ENCODE measurements at regions not wholly inside any gene's neighbourhood (a gene's known extent, or its start where the extent isn't known, plus 50 kb on each side); places are given as distances from the start of the nearest gene placed in this dataset.

- intact Hi-C loops (cut with DNase I), result no loop called here
- TF ChIP-seq POLR2A (IDR thresholded peaks at IDR 0.05) (no peak), POLR2AphosphoS5 (IDR thresholded peaks at IDR 0.05; ENCODE audit: insufficient read depth in 1 of 2, low read depth in 1 of 2) (no peak), CTCF (IDR thresholded peaks at IDR 0.05) (no peak)
Measured at GRCh38 chr1:57696904-57697303, 273.0 kb upstream of the DAB1 start.

GRCh38 chr1:57696043-57696442 lies 272.2 kb upstream of the DAB1 start:
- Histone ChIP-seq H3K9me3 (peaks cover 4% of the 10 kb centered on the region), H3K27ac (no peak overlapping the region), H3K4me3 (no peak overlapping the region), H3K36me3 (no peaks in the 10 kb centered on the region), H3K27me3 (no peaks in the 10 kb centered on the region), H3K4me1 (no peaks in the 10 kb centered on the region)
- TF ChIP-seq POLR2AphosphoS5 (IDR thresholded peaks at IDR 0.05; ENCODE audit: insufficient read depth in 1 of 2, low read depth in 1 of 2) (no peak), CTCF (IDR thresholded peaks at IDR 0.05) (no peak), POLR2A (IDR thresholded peaks at IDR 0.05) (no peak)
- DNase-seq (ENCODE audit: extremely low spot score in 2 of 2), result no peak
- intact Hi-C loops (cut with DNase I), result no loop called here

More at GRCh38 chr1:57696904-57697303, 273.0 kb upstream of the DAB1 start:
- no peaks in the 10 kb centered on the region for H3K27me3 ChIP-seq
- H3K4me1 ChIP-seq, result no peaks in the 10 kb centered on the region
- peaks cover 4% of the 10 kb centered on the region for H3K9me3 ChIP-seq
- DNase-seq (ENCODE audit: extremely low spot score in 2 of 2), result no peak
- no peaks in the 10 kb centered on the region for H3K36me3 ChIP-seq
- no peak overlapping the region for H3K27ac ChIP-seq
- H3K4me3 ChIP-seq, result no peak overlapping the region

- H3K27me3 ChIP-seq, result no peaks in the 10 kb centered on the region
- H3K27ac ChIP-seq, result no peak overlapping the region
- no peaks in the 10 kb centered on the region for H3K9me3 ChIP-seq
- intact Hi-C loops (cut with DNase I), result no loop called here
- no peak overlapping the region for H3K4me3 ChIP-seq
- H3K36me3 ChIP-seq, result no peaks in the 10 kb centered on the region
- DNase-seq (ENCODE audit: extremely low spot score in 2 of 2), result no peak
- no peak for TF ChIP-seq POLR2AphosphoS5 (IDR thresholded peaks at IDR 0.05; ENCODE audit: insufficient read depth in 1 of 2, low read depth in 1 of 2)
- H3K4me1 ChIP-seq, result no peaks in the 10 kb centered on the region
Measured at GRCh38 chr1:57686306-57686705, 262.4 kb upstream of the DAB1 start.

GRCh38 chr1:57683037-57683942 lies 259.4 kb upstream of the DAB1 start:
- Histone ChIP-seq H3K4me1 (no peaks in the 10 kb centered on the region), H3K36me3 (no peaks in the 10 kb centered on the region), H3K4me3 (no peak overlapping the region), H3K27ac (no peak overlapping the region), H3K27me3 (no peaks in the 10 kb centered on the region), H3K9me3 (no peaks in the 10 kb centered on the region)
- no peak for DNase-seq (ENCODE audit: extremely low spot score in 2 of 2)
- TF ChIP-seq CTCF (IDR thresholded peaks at IDR 0.05) (no peak), POLR2A (IDR thresholded peaks at IDR 0.05) (no peak), POLR2AphosphoS5 (IDR thresholded peaks at IDR 0.05; ENCODE audit: insufficient read depth in 1 of 2, low read depth in 1 of 2) (no peak)
- intact Hi-C loops (cut with DNase I), result no loop called here

GRCh38 chr1:57678138-57678537 lies 254.3 kb upstream of the DAB1 start:
- H3K9me3 ChIP-seq, result no peaks in the 10 kb centered on the region
- H3K4me1 ChIP-seq, result no peaks in the 10 kb centered on the region
- intact Hi-C loops (cut with DNase I), result no loop called here
- no peak overlapping the region for H3K4me3 ChIP-seq
- TF ChIP-seq POLR2AphosphoS5 (IDR thresholded peaks at IDR 0.05; ENCODE audit: insufficient read depth in 1 of 2, low read depth in 1 of 2) (no peak), POLR2A (IDR thresholded peaks at IDR 0.05) (no peak), CTCF (IDR thresholded peaks at IDR 0.05) (no peak)
- H3K36me3 ChIP-seq, result no peaks in the 10 kb centered on the region
- H3K27ac ChIP-seq, result no peak overlapping the region
- H3K27me3 ChIP-seq, result no peaks in the 10 kb centered on the region
- DNase-seq (ENCODE audit: extremely low spot score in 2 of 2), result no peak

All from vagina (tissue), 2 donors.